Stimulated activated naive B cell treated with anti-CD40 and anti-IgM and Interleukin-4, amounts not matched to agents 10 μg/mL and 1 μg/mL and 100 μg/mL, for 72 hours (primary cell): ENCODE measurements at regions not wholly inside any gene's neighbourhood (a gene's known extent, or its start where the extent isn't known, plus 50 kb on each side); places are given as distances from the start of the nearest gene placed in this dataset.
A peak's percentile ranks its signal among the peaks of the same experiment; 100 is the strongest.
"Not testable (repeated sequence)": the region's sequence is repeated elsewhere in the genome, so short reads cannot be mapped to it uniquely, and the experiment has no call there.

ENCODE experiments used
- ATAC-seq, 2 donors: fragments of 150-1000 bp; cut with Tn5 transposase; replicated peaks; 2 replicates each; pipeline ENCODE4 v1.10.0; 2021; ENCODE audit warnings: moderate library complexity in 1 of 2
- DNase-seq: peaks from one replicate; pipeline ENCODE4 v3.0.0; 2021
- H3K27ac Mint-ChIP-seq: one replicate; pipeline ENCODE4 v1.8.0; 2022; ENCODE audit warnings: mild to moderate bottlenecking, mixed read lengths
- H3K27me3 Mint-ChIP-seq, 2 donors: one replicate each; pipeline ENCODE4 v1.8.0; 2022; ENCODE audit warnings: mixed read lengths in 2 of 2
- H3K36me3 Mint-ChIP-seq, 2 donors: one replicate each; pipeline ENCODE4 v1.8.0; 2022; ENCODE audit warnings: mixed read lengths in 2 of 2, mild to moderate bottlenecking in 1 of 2
- H3K4me1 Mint-ChIP-seq, 2 donors: one replicate each; pipeline ENCODE4 v1.8.0; 2022; ENCODE audit warnings: mixed read lengths in 2 of 2, mild to moderate bottlenecking in 1 of 2
- H3K4me3 Mint-ChIP-seq, 2 donors: one replicate each; pipeline ENCODE4 v1.8.0; 2022; ENCODE audit warnings: mild to moderate bottlenecking in 2 of 2, mixed read lengths in 2 of 2, moderate library complexity in 1 of 2
- H3K9me3 Mint-ChIP-seq, 2 donors: one replicate each; pipeline ENCODE4 v1.8.0; 2022; ENCODE audit warnings: mixed read lengths in 2 of 2, mild to moderate bottlenecking in 1 of 2

DNA sequence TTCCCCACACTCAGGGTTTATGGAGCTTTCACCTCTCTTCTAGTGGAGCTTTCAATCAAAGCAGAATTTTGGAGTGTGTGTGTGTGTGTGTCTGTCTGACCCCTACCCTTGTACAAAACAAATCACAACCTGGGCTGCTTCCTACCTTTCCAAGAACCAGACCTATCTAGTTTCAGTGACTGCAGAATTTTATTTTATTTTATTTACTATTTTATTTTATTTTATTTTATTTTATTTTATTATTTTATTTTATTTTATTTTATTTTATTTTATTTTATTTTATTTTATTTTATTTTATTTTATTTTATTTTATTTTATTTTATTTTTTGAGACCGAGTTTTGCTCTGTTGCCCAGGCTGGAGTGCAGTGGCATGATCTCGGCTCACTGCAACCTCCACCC, 151.6 kb upstream of the SEMA6A start:
- H3K4me1 Mint-ChIP-seq, ATAC-seq, DNase-seq, H3K27ac Mint-ChIP-seq, H3K9me3 Mint-ChIP-seq, H3K27me3 Mint-ChIP-seq, H3K4me3 Mint-ChIP-seq, H3K36me3 Mint-ChIP-seq: not testable (repeated sequence)

DNA sequence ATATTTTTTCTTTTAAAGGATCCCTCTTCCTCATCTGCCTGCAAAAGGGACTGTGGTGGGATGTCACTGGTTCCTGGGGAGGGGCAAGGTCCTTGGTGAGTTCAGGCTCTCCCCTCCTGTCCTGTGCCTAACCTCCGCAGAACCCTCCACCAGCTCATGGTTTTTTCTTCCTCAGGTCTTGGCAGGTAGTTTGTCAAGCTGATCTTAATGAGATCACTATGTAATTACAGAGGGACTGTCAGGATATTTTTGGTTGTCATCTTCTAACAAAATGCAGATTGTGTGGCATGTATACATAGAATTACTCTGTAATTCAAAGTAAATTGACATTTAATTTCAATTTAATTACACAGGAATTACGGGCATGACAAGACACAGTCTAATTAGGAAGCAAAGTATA, 150.3 kb upstream of the SEMA6A start:
- DNase-seq, result no peak
- no peak for ATAC-seq
- Mint-ChIP-seq H3K27ac (no peak overlapping the region), H3K27me3 (peaks cover 0 to 6% of the 10 kb centered on the region in 2 donors), H3K4me3 (no peak overlapping the region), H3K9me3 (no peaks in the 10 kb centered on the region), H3K36me3 (no peaks in the 10 kb centered on the region), H3K4me1 (no peaks in the 10 kb centered on the region)

DNA sequence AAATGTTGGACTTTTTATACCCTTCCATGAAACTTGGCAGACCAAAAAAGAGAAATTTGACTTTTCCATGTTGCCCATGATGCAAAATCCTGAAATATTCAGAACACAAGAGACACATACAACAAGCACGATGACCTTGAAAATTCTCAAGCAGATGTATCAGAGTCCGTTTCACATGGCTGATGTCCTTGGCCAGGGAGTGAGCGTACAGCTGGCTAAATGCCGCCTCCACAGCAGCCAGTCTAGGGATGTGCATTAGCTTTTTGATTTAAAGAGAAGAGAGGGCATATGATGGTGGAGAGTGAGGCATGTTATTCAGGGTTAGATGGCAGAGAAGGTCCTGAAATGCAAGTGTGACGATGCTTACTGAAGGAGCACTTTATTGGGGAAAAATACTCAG, 148.0 kb upstream of the SEMA6A start:
- no peaks in the 10 kb centered on the region for H3K9me3 Mint-ChIP-seq
- DNase-seq (no peak), ATAC-seq (no peak)
- no peaks in the 10 kb centered on the region for H3K36me3 Mint-ChIP-seq
- H3K27ac Mint-ChIP-seq, result no peak overlapping the region
- H3K27me3 Mint-ChIP-seq, result peaks cover 0 to 6% of the 10 kb centered on the region in 2 donors
- H3K4me3 Mint-ChIP-seq, result no peak overlapping the region
- H3K4me1 Mint-ChIP-seq, result no peaks in the 10 kb centered on the region

DNA sequence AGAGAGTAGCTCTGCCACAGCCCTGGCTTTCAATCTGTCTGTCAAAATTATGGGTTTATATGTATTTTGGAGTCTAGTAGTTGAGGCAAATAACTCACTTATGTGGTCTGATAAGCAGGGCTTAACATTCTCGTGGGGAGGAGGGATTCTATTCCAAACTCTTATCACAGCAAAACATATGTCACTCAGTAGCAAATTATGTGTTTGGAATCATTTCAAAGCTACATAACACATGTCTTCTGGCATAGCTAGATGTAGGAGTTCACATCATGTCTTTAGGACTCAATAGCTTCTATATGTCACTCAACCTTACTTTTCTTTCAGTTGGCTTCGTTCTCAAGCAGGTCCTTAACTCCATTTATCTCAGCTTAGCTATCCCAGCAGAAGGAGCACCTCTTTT, 144.5 kb upstream of the SEMA6A start:
- H3K4me1 Mint-ChIP-seq, result no peaks in the 10 kb centered on the region

DNA sequence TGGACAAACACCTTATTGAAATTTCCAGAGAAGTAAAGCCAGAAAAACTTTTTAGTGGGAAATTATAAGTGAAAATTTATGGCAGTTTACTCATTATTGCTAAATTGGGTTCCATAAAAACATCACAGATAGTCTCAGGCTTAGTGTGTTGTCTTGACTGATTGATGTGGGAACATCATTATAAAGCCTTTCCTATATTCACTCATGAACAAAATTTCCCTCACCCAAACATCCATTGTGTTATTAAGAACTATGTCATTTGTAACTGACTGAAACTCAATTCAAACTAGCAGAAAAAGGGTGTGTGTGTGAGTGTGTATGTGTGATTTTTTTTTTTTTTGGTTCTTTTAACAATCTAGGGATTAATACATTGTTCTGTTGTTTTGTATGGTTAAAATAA, 143.7 kb upstream of the SEMA6A start:
- Mint-ChIP-seq H3K27ac (no peak overlapping the region), H3K36me3 (no peaks in the 10 kb centered on the region), H3K9me3 (peaks cover 0 to 5% of the 10 kb centered on the region in 2 donors), H3K4me3 (no peak overlapping the region), H3K4me1 (no peaks in the 10 kb centered on the region), H3K27me3 (no peaks in the 10 kb centered on the region)
- ATAC-seq (no peak), DNase-seq (no peak)

More for the DNA sequence above, 144.5 kb upstream of the SEMA6A start:
- H3K9me3 Mint-ChIP-seq, result peaks cover 0 to 5% of the 10 kb centered on the region in 2 donors
- DNase-seq (no peak), ATAC-seq (no peak)
- peaks cover 0 to 2% of the 10 kb centered on the region in 2 donors for H3K27me3 Mint-ChIP-seq
- no peak overlapping the region for H3K4me3 Mint-ChIP-seq
- no peaks in the 10 kb centered on the region for H3K36me3 Mint-ChIP-seq
- no peak overlapping the region for H3K27ac Mint-ChIP-seq

DNA sequence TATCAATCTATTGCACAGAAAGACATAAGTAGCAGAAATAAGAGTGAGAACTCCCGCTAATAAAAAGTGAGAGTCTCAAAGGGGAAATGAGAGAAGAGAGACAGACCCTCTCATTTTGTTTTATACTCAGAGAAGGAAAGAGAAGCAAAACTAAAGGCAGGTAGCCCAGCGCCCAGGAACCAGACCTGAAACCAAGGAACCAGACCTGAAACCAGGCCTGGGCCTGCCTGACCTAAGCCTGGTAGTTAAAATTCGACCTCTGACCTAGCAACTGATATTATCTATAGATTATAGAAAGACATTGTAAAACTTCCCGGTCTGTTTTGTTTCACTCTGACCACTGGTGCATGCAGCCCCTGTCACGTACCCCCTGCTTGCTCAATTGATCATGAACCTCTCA, 134.5 kb upstream of the SEMA6A start:
- Mint-ChIP-seq H3K4me1 (peaks cover 12 to 25% of the 10 kb centered on the region in 2 donors), H3K4me3 (no peak overlapping the region), H3K36me3 (no peaks in the 10 kb centered on the region), H3K27ac (peak overlapping the region; percentile 7), H3K9me3 (no peaks in the 10 kb centered on the region), H3K27me3 (no peaks in the 10 kb centered on the region)
- peak; percentile 6 for DNase-seq
- peak; percentile 50 to 53 for ATAC-seq

DNA sequence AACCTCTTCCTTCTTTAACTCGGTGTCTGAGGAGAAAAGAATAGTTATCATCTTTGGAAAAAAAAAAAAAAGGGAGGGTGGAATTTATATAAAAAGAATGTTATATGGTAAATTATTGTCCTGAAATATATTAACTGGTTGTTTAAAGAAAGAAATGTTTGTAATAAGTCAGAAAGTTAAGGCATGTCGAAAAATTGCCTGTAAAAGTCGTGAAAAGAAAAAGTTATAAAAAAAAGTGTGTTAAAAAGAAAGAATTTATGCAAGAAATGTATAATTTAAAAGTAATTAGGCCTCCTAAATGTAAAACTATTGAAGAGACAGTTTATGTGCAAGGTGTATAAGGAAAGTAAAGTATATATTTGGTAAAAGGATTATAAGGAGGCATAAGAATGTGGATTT, 130.5 kb upstream of the SEMA6A start:
- not testable (repeated sequence) for H3K27ac Mint-ChIP-seq, H3K4me3 Mint-ChIP-seq, H3K27me3 Mint-ChIP-seq, DNase-seq, ATAC-seq, H3K36me3 Mint-ChIP-seq, H3K9me3 Mint-ChIP-seq
- H3K4me1 Mint-ChIP-seq, result peaks cover 12 to 31% of the 10 kb centered on the region in 2 donors

DNA sequence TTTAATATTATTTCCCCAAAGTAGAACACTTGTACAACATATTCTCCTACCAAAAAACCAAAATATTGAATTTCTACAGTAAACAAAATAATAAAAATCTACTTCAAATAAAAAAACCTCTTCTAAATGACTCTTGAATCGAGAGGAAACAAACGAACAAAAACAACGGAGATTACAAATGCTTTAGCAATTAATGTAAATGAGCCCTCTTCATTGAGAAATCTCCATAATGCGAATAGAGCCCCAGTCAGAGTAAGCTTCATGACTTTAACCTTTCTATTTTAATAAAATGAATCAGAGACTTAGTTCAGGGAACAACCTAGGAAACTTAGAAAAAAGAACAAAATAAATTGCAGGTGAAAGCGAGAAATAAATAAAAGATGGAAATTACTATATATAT, 129.3 kb upstream of the SEMA6A start:
- Mint-ChIP-seq H3K4me1 (peaks cover 8 to 24% of the 10 kb centered on the region in 2 donors), H3K4me3 (no peak overlapping the region), H3K36me3 (no peaks in the 10 kb centered on the region), H3K27ac (no peak overlapping the region), H3K9me3 (no peaks in the 10 kb centered on the region), H3K27me3 (no peaks in the 10 kb centered on the region)
- DNase-seq (no peak), ATAC-seq (no peak)

DNA sequence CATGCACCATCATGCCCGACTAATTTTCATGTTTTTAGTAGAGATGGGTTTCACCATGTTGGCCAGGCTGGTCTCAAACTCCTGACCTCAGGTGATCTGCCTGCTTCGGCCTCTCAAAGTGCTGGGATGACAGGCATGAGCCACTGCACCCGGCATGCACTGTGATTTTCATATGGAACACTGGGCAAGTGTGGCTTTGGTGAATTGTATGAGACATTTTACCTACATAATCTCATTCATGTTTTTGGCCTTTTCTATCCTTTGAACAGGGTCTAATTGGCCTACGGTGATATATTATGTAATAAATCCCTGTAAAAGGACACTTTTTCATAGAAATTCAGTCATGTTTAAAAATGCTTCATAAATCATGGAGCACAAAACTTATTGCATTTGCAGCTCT, 128.7 kb upstream of the SEMA6A start:
- ATAC-seq (no peak), DNase-seq (no peak)
- no peak overlapping the region for H3K27ac Mint-ChIP-seq
- H3K36me3 Mint-ChIP-seq, result no peaks in the 10 kb centered on the region
- no peaks in the 10 kb centered on the region for H3K27me3 Mint-ChIP-seq
- H3K4me1 Mint-ChIP-seq, result peaks cover 6 to 21% of the 10 kb centered on the region in 2 donors
- no peaks in the 10 kb centered on the region for H3K9me3 Mint-ChIP-seq
- no peak overlapping the region for H3K4me3 Mint-ChIP-seq

DNA sequence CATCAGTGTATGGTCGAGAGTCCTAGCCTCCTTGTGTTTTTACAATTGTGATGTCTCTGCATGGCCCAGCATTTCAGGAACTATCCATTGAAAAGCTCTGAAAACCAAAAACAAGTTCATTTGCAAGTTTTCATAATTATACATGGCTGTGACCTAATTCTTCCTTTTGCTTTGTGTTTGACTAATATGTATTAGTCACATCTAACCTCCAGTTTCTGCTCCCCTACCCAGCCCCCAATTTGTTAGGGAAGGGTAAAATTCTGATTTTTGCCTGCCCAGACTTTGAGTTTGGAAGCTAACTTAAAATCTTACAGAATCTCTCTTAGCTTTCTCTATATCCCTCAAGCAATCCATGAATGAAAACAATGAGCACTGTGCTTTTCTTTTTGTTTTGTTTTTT, 128.2 kb upstream of the SEMA6A start:
- H3K27ac Mint-ChIP-seq, result no peak overlapping the region
- no peak for ATAC-seq
- no peaks in the 10 kb centered on the region for H3K27me3 Mint-ChIP-seq
- H3K36me3 Mint-ChIP-seq, result no peaks in the 10 kb centered on the region
- H3K9me3 Mint-ChIP-seq, result no peaks in the 10 kb centered on the region
- no peak for DNase-seq
- H3K4me3 Mint-ChIP-seq, result no peak overlapping the region
- peaks cover 6 to 21% of the 10 kb centered on the region in 2 donors for H3K4me1 Mint-ChIP-seq

DNA sequence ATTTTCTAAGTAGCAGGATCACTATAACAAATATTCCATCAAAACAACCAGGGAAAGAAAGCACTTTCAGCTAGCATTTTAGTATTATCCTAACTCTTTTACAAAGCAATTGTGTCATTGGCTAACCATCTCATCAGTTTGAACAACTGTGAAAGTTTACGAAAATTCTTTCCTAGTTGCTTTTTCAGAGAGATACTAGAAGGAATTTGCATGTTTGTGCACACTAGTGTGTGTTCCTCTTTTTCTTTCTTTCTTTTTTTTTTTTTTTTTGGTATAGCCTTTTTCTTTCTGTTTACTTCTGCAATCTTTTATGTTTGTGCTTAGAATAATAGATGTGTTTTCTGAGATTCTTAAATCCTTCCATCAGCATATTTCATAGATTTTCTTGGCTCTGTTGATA, 124.7 kb upstream of the SEMA6A start:
- no peaks in the 10 kb centered on the region for H3K27me3 Mint-ChIP-seq
- peaks cover 2 to 6% of the 10 kb centered on the region in 2 donors for H3K4me1 Mint-ChIP-seq
- peaks cover 0 to 1% of the 10 kb centered on the region in 2 donors for H3K9me3 Mint-ChIP-seq
- no peak for ATAC-seq
- DNase-seq, result no peak
- no peak overlapping the region for H3K4me3 Mint-ChIP-seq
- peaks cover 0 to 4% of the 10 kb centered on the region in 2 donors for H3K36me3 Mint-ChIP-seq
- no peak overlapping the region for H3K27ac Mint-ChIP-seq

DNA sequence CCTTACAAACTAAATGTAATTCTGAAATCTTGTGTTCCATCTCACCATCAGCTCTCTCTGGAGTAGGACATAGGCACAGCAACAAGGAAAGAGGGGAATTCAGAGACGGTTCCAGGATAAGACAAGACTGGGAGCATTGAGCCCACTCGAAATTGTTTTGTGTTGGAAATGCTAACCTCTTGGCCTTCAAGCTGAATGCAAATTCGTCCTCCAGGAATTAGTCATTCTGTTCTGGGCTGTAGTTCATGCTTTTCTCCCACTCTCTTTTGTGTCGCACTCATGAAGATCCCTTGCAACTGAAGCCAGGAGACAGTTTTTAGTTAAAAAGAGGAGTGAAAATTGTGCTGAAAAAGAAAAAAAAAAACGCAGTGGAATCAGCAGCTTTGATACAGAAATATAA, 121.7 kb upstream of the SEMA6A start:
- Mint-ChIP-seq H3K9me3 (peaks cover 0 to 3% of the 10 kb centered on the region in 2 donors), H3K4me1 (peaks cover 0 to 2% of the 10 kb centered on the region in 2 donors), H3K4me3 (no peak overlapping the region), H3K27ac (no peak overlapping the region), H3K27me3 (peaks cover 0 to 8% of the 10 kb centered on the region in 2 donors), H3K36me3 (peaks cover 0 to 4% of the 10 kb centered on the region in 2 donors)
- peak in 1 of 2 donors; percentile 47 for ATAC-seq
- no peak for DNase-seq

DNA sequence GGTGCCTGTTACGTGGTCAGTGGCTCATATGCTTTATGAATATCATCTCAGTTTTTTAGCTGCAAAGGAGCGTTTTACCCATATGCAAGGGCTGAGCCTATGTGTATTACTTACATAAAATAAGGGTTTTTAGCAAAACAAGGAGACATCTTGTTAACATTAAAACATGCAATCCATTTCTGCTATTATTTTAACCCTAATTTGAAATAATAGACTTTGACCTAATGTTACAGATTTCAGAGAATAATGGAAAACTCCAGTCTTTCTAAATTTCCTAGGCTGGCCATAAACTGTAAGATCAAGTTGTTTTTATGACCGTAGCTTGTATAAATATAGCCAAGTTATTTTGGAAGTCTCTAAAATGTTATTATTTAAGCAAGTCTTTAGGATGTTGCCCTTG, 121.1 kb upstream of the SEMA6A start:
- no peak overlapping the region for H3K4me3 Mint-ChIP-seq
- peaks cover 0 to 4% of the 10 kb centered on the region in 2 donors for H3K36me3 Mint-ChIP-seq
- peaks cover 0 to 2% of the 10 kb centered on the region in 2 donors for H3K4me1 Mint-ChIP-seq
- DNase-seq, result no peak
- H3K27me3 Mint-ChIP-seq, result peaks cover 0 to 8% of the 10 kb centered on the region in 2 donors
- H3K9me3 Mint-ChIP-seq, result peaks cover 0 to 3% of the 10 kb centered on the region in 2 donors
- no peak for ATAC-seq
- no peak overlapping the region for H3K27ac Mint-ChIP-seq

DNA sequence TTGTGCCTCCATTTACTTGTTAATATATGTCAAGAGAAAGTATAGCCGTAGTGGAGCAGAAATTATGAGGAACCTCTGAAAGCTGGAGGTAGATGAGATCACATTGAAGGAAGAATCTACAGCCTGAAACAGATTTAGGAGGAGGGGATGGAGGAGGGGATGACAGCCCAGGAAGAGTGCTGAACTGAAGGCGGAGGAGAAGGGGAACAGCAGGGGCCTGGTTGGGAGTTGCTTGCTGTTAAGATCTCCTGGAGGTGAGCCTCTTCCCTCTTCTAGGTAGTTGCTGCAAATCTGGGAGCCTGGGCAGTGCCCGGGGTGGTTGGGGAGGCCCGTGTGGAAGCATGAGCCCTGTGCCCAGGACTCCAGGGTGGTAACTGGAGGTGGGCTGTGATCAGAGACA, 111.8 kb upstream of the SEMA6A start:
- Mint-ChIP-seq H3K4me1 (peaks cover 2 to 6% of the 10 kb centered on the region in 2 donors), H3K27me3 (peaks cover 0 to 4% of the 10 kb centered on the region in 2 donors), H3K4me3 (no peak overlapping the region), H3K27ac (no peak overlapping the region), H3K9me3 (peaks cover 0 to 4% of the 10 kb centered on the region in 2 donors), H3K36me3 (no peaks in the 10 kb centered on the region)
- no peak for ATAC-seq
- no peak for DNase-seq

DNA sequence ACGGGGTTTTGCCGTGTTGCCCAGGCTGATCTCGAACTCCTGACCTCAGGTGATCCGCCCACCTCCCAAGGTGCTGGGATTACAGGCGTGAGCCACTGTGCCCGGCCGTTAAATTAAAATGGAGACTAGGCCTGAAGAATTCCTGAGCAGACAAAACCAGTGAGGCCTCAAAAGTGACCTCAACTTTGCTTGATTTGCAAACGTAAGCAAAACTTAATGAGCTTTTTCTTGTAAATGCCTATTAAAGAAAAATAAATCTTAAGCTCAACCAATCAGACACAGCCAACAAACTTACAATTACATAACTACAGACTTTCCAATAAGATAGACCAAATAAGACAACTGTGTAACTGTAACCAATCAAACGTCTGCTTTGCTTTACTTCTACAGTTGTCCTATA, 111.3 kb upstream of the SEMA6A start:
- H3K4me3 Mint-ChIP-seq, result no peak overlapping the region
- ATAC-seq (no peak), DNase-seq (no peak)
- H3K9me3 Mint-ChIP-seq, result peaks cover 0 to 4% of the 10 kb centered on the region in 2 donors
- peaks cover 0 to 4% of the 10 kb centered on the region in 2 donors for H3K27me3 Mint-ChIP-seq
- no peaks in the 10 kb centered on the region for H3K36me3 Mint-ChIP-seq
- peaks cover 7 to 10% of the 10 kb centered on the region in 2 donors for H3K4me1 Mint-ChIP-seq
- no peak overlapping the region for H3K27ac Mint-ChIP-seq

DNA sequence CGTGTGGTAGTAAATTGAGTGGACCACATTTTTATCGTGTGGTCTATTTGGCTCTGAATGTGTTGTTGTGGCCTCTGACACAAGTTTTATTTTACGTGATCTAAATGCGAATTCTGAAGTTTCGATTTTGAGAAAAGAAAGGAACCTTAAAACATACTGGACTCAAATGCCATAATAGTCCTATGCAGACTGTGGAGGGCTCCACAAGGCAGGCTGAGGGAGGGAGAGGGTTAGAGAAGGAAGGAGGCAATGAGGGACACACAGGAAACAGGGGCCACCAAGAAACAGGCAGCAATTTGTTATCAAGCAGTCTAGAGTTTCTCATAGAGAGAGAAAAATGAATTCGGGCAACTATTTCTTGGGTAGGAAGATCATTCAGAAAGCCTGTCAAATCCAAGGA, 110.4 kb upstream of the SEMA6A start:
- Mint-ChIP-seq H3K36me3 (no peaks in the 10 kb centered on the region), H3K27ac (no peak overlapping the region), H3K9me3 (peaks cover 1 to 4% of the 10 kb centered on the region in 2 donors), H3K4me1 (peaks cover 15 to 16% of the 10 kb centered on the region in 2 donors), H3K27me3 (peaks cover 0 to 4% of the 10 kb centered on the region in 2 donors), H3K4me3 (no peak overlapping the region)
- no peak for DNase-seq
- no peak for ATAC-seq
